Uterus (tissue), 3 donors: ENCODE measurements at regions not wholly inside any gene's neighbourhood (a gene's known extent, or its start where the extent isn't known, plus 50 kb on each side); places are given as distances from the start of the nearest gene placed in this dataset.

Source experiments
- DNase-seq, 2 donors: peaks; one replicate each; pipeline ENCODE4 v3.0.0-alpha.2; 2019 to 2020
- H3K27ac ChIP-seq, 2 donors: fragments of 200-600 bp; sonication (generic); 1 replicate in 1 of 2; 2 replicates in 1 of 2; pipeline ENCODE4 v1.5.1; 2016 to 2018
- H3K27me3 ChIP-seq, 2 donors: fragments of 200-600 bp; sonication (generic); one replicate each; pipeline ENCODE4 v1.5.1; 2018 to 2019; ENCODE audit warnings: control low read depth in 1 of 2
- H3K36me3 ChIP-seq, 2 donors: fragments of 200-600 bp; sonication (generic); one replicate each; pipeline ENCODE4 v1.5.1; 2019; ENCODE audit warnings: control low read depth in 1 of 2
- H3K4me1 ChIP-seq, 2 donors: fragments of 200-600 bp; sonication (generic); one replicate each; pipeline ENCODE4 v1.5.1; 2018 to 2019; ENCODE audit warnings: control low read depth in 1 of 2
- H3K4me3 ChIP-seq, 2 donors: fragments of 200-600 bp; sonication (generic); 1 replicate in 1 of 2; 2 replicates in 1 of 2; pipeline ENCODE4 v1.5.1; 2018 to 2019; ENCODE audit warnings: mild to moderate bottlenecking in 1 of 2
- H3K9me3 ChIP-seq, 2 donors: fragments of 200-600 bp; sonication (generic); one replicate each; pipeline ENCODE4 v1.5.1; 2019; ENCODE audit warnings: control low read depth in 1 of 2
- CTCF ChIP-seq, 4 experiments: fragments of 200-600 bp in 2 of 4; fragments of 450-650 bp in 2 of 4; sonication (generic) in 2 of 4; IDR thresholded peaks; one replicate each; pipeline ENCODE4 v1.5.1; 2016 to 2019; ENCODE audit warnings: antibody characterized with exemption in 4 of 4, mild to moderate bottlenecking in 2 of 4, moderate library complexity in 1 of 4
- POLR2A ChIP-seq, 2 donors: fragments of 450-650 bp; IDR thresholded peaks; one replicate each; pipeline ENCODE4 v1.6.1; 2016; ENCODE audit warnings: antibody characterized with exemption in 2 of 2, mild to moderate bottlenecking in 1 of 2, moderate library complexity in 1 of 2
- intact Hi-C: fragments of 100-400 bp; cut with DNase I; formaldehyde crosslinking; loops from one replicate; pipeline ENCODE4 v1.15.1; 2023; ENCODE audit warnings: low total_unique reads
- donor health status: DM: yes; HTN: yes; CAD: no.

GRCh38 chr5:23289162-23289561 lies 218.2 kb upstream of the PRDM9 start:
- no peak for DNase-seq
- H3K27ac ChIP-seq = no peak overlapping the region
- no peaks in the 10 kb centered on the region for H3K36me3 ChIP-seq
- H3K4me3 ChIP-seq = no peak overlapping the region
- no peaks in the 10 kb centered on the region for H3K4me1 ChIP-seq
- no peaks in the 10 kb centered on the region for H3K9me3 ChIP-seq
- H3K27me3 ChIP-seq = no peaks in the 10 kb centered on the region
- intact Hi-C loops = no loop called here
- no peak for TF ChIP-seq CTCF (IDR thresholded peaks at IDR 0.05)
- no peak for TF ChIP-seq POLR2A (IDR thresholded peaks at IDR 0.05)

- Histone ChIP-seq H3K9me3 (no peaks in the 10 kb centered on the region), H3K4me1 (no peaks in the 10 kb centered on the region), H3K27ac (no peak overlapping the region), H3K27me3 (no peaks in the 10 kb centered on the region), H3K36me3 (no peaks in the 10 kb centered on the region), H3K4me3 (no peak overlapping the region)
- DNase-seq = no peak
- TF ChIP-seq CTCF (IDR thresholded peaks at IDR 0.05) (no peak), POLR2A (IDR thresholded peaks at IDR 0.05) (no peak)
- intact Hi-C loops = no loop called here
Observed at GRCh38 chr5:23284656-23285055, 222.8 kb upstream of the PRDM9 start.

GRCh38 chr5:23274171-23274570 lies 233.2 kb upstream of the PRDM9 start:
- no peak overlapping the region for H3K27ac ChIP-seq
- no peaks in the 10 kb centered on the region for H3K27me3 ChIP-seq
- H3K4me1 ChIP-seq = no peaks in the 10 kb centered on the region
- H3K4me3 ChIP-seq = no peak overlapping the region
- no peaks in the 10 kb centered on the region for H3K9me3 ChIP-seq
- no peak for DNase-seq
- no peak for TF ChIP-seq CTCF (IDR thresholded peaks at IDR 0.05)
- TF ChIP-seq POLR2A (IDR thresholded peaks at IDR 0.05) = no peak
- no peaks in the 10 kb centered on the region for H3K36me3 ChIP-seq
- intact Hi-C loops = no loop called here

- no peak for DNase-seq
- Histone ChIP-seq H3K4me3 (no peak overlapping the region), H3K9me3 (no peaks in the 10 kb centered on the region), H3K36me3 (no peaks in the 10 kb centered on the region), H3K4me1 (no peaks in the 10 kb centered on the region), H3K27ac (no peak overlapping the region), H3K27me3 (no peaks in the 10 kb centered on the region)
- intact Hi-C loops = no loop called here
- TF ChIP-seq POLR2A (IDR thresholded peaks at IDR 0.05) (no peak), CTCF (IDR thresholded peaks at IDR 0.05) (no peak)
Observed at GRCh38 chr5:23269981-23270380, 237.4 kb upstream of the PRDM9 start.

GRCh38 chr5:23268136-23268535 lies 239.3 kb upstream of the PRDM9 start:
- H3K36me3 ChIP-seq = no peaks in the 10 kb centered on the region
- H3K4me1 ChIP-seq = no peaks in the 10 kb centered on the region
- intact Hi-C loops = no loop called here
- H3K9me3 ChIP-seq = no peaks in the 10 kb centered on the region
- H3K27ac ChIP-seq = no peak overlapping the region
- H3K27me3 ChIP-seq = no peaks in the 10 kb centered on the region
- no peak for TF ChIP-seq CTCF (IDR thresholded peaks at IDR 0.05)
- no peak for TF ChIP-seq POLR2A (IDR thresholded peaks at IDR 0.05)
- no peak overlapping the region for H3K4me3 ChIP-seq
- DNase-seq = no peak
